Activated naive CD8-positive, alpha-beta T cell (primary cell): ENCODE measurements at regions not wholly inside any gene's neighbourhood (a gene's known extent, or its start where the extent isn't known, plus 50 kb on each side); places are given as distances from the start of the nearest gene placed in this dataset.

ENCODE experiments used
- H3K27ac Mint-ChIP-seq: one replicate; pipeline ENCODE4 v1.8.0; 2021; ENCODE audit warnings: mixed read lengths
- H3K27me3 Mint-ChIP-seq: one replicate; pipeline ENCODE4 v1.8.0; 2021; ENCODE audit warnings: mixed read lengths
- H3K36me3 Mint-ChIP-seq: one replicate; pipeline ENCODE4 v1.8.0; 2021; ENCODE audit warnings: mixed read lengths
- H3K4me1 Mint-ChIP-seq: one replicate; pipeline ENCODE4 v1.8.0; 2021; ENCODE audit warnings: low read depth, mixed read lengths
- H3K4me3 Mint-ChIP-seq: one replicate; pipeline ENCODE4 v1.8.0; 2021; ENCODE audit warnings: mild to moderate bottlenecking, mixed read lengths
- H3K9me3 Mint-ChIP-seq: one replicate; pipeline ENCODE4 v1.8.0; 2021; ENCODE audit warnings: low read depth, mixed read lengths

DNA sequence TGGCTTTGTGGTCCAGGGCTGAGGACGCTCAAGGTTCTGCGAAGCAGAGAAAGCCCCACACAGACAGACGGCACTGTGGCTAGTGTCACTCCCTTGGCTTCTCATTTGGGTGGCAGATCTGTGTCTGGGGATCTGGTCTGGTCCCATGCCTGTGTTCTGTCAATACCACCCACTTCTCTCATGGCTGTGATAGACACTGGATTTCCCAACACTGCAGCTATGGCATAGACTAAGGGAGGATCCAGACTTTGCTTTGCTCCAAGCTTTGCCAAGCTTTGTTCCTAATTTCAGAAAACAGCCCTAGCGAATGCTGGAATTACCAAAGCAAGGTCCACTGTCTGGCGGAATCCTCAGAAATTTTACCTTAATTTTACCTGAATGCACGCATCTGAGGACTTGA is 62.1 kb downstream of the GADD45G start:
- no peaks in the 10 kb centered on the region for H3K9me3 Mint-ChIP-seq
- H3K4me3 Mint-ChIP-seq: no peak overlapping the region
- H3K36me3 Mint-ChIP-seq: no peaks in the 10 kb centered on the region
- H3K4me1 Mint-ChIP-seq: no peaks in the 10 kb centered on the region
- H3K27ac Mint-ChIP-seq: no peak overlapping the region
- peaks cover 3% of the 10 kb centered on the region for H3K27me3 Mint-ChIP-seq

DNA sequence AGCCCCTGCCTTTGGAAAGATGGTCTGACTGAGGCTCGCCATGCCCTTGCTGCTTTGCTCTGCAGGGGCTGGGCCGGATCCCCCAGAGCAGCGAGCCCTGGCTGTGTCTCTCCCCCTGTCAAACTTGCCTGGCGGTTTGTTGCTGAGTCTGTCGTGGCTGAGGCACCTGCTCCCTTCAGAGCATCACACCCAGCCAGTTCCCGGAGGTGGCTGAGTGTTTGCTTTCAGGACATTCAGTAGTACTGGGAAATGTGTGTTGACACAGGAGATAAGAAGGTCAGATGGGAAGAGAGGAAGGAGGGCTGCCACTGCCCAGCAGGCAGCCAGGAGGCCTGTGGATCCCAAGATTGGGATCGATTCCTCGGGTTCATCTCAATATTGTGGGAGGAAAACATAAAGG is 62.9 kb downstream of the GADD45G start:
- Mint-ChIP-seq H3K27ac (no peak overlapping the region), H3K27me3 (peaks cover 3% of the 10 kb centered on the region), H3K9me3 (no peaks in the 10 kb centered on the region), H3K4me3 (no peak overlapping the region), H3K4me1 (no peaks in the 10 kb centered on the region), H3K36me3 (no peaks in the 10 kb centered on the region)

DNA sequence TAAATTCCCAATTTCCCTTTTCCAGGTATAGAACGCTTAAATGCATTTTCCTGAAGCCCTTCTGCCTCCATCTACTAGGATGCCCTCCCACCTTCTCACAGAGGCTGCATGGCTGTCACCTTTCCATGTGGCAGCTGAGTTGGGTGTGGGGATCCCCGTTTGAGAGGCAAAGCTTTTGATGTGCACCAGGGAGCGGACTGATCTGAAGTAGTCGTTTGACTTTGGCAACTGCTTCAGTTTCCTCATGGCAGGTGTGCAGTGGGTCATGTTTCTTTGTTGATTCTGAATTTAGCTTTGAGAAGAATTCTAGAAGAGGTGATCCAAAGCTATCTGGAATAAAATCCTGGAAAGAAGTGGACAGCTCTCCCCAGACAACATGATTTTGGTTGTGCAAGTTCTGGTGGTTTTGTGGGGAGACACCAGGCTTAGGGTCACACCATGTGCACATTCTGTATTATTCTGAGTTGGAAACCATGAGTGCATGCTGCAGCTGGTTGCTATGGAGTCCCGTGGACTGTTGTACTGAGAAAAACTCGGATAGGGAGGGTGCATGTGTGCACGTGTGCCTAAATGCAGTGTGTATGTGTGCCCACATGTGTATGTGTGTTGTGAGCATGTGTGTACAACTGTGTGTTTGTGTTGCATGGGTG is 63.5 kb downstream of the GADD45G start:
- Mint-ChIP-seq H3K36me3 (no peaks in the 10 kb centered on the region), H3K27ac (no peak overlapping the region), H3K4me1 (no peaks in the 10 kb centered on the region), H3K27me3 (peaks cover 3% of the 10 kb centered on the region), H3K9me3 (no peaks in the 10 kb centered on the region), H3K4me3 (no peak overlapping the region)

DNA sequence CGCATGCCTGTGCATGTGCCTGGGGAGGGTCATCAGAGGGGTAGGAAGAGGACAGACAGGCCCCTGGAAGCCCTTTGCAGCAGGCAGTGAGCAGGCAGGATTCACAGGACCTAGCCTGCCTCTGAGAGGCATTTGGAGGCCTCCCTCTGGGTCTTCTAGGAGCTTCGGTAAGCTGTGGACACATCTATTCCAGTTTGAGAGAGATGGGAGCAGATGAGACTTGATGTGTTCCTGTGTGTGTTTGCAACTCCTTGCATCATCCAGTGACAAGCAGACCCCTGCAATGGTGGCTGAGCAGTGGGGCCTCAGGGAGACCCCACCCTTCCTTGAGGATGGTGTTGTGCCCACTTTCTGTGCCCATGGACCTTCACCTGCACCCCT is 64.0 kb downstream of the GADD45G start:
- Mint-ChIP-seq H3K4me3 (no peak overlapping the region), H3K27ac (no peak overlapping the region)

DNA sequence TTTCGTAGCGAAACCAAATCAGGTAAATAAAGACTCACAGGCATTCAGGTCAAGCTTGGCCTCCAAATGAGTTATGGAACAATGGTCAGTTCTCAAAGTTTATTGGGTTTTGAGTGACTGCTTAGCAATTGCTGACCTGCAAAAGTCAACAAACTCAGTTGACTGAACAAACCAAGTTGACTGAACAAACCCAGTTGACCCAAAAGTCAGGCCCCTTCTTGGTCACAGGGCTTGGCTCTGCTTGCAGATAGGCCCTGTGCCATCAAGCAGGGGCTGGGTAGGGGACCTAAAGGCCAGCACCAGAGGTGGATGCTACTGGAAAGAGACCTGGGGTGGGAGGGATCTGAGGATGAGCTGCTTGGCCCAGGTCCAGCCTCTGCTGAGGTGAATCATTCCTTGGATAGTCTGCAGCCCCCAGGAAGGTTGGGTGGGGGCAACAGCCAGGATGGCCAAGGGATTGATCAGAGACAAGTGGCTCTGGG is 64.6 kb downstream of the GADD45G start:
- Mint-ChIP-seq H3K9me3 (no peaks in the 10 kb centered on the region), H3K27ac (no peak overlapping the region), H3K27me3 (peaks cover 3% of the 10 kb centered on the region), H3K36me3 (no peaks in the 10 kb centered on the region), H3K4me1 (no peaks in the 10 kb centered on the region), H3K4me3 (no peak overlapping the region)

More for the DNA sequence above, 64.0 kb downstream of the GADD45G start:
- Mint-ChIP-seq H3K4me1 (no peaks in the 10 kb centered on the region), H3K36me3 (no peaks in the 10 kb centered on the region), H3K27me3 (peaks cover 3% of the 10 kb centered on the region), H3K9me3 (no peaks in the 10 kb centered on the region)

DNA sequence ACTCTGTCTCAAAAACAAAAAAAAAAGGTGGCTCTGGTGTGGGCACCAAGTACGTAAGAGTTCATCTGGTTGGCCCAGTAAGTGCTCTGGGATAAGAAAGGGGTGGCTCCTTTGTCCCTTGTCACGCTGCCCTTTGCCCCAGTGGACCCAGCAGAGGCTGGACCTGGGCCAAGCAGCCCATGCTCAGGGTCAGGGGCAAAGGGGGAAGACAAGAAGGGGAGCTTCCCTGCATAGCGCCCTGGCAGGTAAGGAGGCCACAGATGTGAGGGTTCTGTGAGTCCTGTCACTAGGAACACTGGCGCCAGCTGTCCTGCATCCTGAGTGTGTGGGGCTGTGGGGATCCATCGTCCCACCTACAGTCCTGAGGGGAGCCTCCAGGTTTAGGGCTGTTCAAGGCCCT is 65.3 kb downstream of the GADD45G start:
- Mint-ChIP-seq H3K9me3 (no peaks in the 10 kb centered on the region), H3K27me3 (peaks cover 3% of the 10 kb centered on the region), H3K36me3 (no peaks in the 10 kb centered on the region), H3K4me1 (no peaks in the 10 kb centered on the region), H3K27ac (no peak overlapping the region), H3K4me3 (no peak overlapping the region)

DNA sequence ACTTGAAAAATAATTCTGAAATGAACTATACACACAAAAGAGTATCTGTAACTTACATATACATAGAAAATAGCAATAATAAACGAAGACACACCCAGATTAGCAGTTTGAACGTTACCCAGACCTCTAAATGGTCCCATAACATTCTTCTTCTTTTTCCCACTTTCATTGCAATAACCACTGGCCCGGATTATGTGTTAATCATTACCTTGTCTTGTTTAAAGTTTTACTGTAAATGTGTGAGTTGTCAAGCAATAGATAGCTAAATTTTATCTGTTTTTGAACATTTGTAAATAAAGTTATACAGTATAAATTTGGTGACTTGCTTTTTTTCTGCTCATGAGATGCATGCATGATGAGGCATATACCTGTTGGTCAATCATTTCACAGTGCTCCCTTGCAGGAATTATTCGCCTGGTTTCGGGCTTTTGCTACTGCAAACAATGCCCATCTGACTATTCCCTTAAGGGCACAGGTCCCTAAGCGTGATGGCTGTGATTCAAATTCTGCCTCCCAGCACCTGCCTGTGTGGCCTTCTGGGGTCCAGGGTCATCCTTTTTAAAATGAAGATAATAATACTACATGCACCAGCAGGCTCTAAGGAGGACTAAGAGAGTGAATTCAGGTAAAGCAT is 66.1 kb downstream of the GADD45G start:
- Mint-ChIP-seq H3K36me3 (no peaks in the 10 kb centered on the region), H3K27ac (no peak overlapping the region), H3K27me3 (peaks cover 2% of the 10 kb centered on the region), H3K9me3 (no peaks in the 10 kb centered on the region), H3K4me3 (no peak overlapping the region), H3K4me1 (no peaks in the 10 kb centered on the region)

DNA sequence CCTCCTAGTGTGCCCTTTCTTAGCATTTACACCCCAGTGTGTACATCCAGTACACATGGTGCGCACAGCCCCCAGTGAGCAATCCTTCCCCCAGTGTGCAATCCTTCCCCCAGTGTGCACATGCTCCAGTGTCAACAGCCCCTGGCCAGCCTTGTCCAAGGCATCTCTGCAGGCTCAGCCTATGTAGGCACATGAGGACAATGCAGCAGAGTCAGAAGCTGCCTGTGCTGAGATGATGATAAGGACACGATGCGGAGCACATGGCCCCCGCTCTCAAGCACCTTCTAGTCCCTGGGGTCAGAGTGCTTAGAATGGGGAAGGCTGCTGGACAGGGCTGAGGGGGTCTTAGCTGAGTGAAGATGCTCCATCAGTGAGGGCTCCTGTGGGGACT is 69.8 kb downstream of the GADD45G start:
- no peaks in the 10 kb centered on the region for H3K4me1 Mint-ChIP-seq
- H3K27ac Mint-ChIP-seq: no peak overlapping the region
- H3K27me3 Mint-ChIP-seq: no peaks in the 10 kb centered on the region
- no peak overlapping the region for H3K4me3 Mint-ChIP-seq
- no peaks in the 10 kb centered on the region for H3K36me3 Mint-ChIP-seq
- no peaks in the 10 kb centered on the region for H3K9me3 Mint-ChIP-seq

DNA sequence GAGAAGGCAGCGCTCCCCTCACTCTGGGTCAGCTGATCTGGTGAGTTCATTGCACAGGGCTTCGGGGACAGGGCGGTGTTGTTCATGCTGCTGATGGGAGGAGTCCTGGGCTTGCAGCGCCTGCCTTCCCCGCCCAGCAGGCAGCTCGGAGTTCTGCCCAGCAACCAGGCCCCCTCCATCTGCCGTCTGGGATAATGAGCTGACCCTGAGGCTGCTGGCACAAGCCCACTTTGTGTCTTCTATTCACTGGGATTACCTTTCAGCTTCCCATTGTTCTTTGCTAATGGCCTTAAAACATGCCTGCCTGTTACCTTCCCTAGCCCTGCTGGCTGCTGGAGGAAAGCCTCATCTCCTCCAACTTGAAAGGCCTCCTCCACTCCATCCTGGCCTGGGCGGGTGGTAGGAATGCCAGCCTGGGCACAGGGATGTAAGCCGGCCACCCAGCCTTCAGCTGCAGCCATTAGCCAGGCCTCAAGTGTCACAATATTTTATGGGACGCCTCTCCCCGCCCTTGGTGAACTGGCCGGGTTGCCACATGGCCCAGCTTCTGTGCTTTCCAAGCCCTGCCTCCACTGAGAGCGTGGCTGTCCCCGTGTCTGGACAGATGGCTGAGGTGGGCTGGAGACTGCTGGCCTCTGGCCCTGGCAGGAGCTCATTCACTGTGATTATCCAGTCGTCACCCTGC is 70.4 kb downstream of the GADD45G start:
- Mint-ChIP-seq H3K4me1 (no peaks in the 10 kb centered on the region), H3K27me3 (no peaks in the 10 kb centered on the region), H3K4me3 (no peak overlapping the region), H3K27ac (no peak overlapping the region), H3K9me3 (no peaks in the 10 kb centered on the region), H3K36me3 (no peaks in the 10 kb centered on the region)

DNA sequence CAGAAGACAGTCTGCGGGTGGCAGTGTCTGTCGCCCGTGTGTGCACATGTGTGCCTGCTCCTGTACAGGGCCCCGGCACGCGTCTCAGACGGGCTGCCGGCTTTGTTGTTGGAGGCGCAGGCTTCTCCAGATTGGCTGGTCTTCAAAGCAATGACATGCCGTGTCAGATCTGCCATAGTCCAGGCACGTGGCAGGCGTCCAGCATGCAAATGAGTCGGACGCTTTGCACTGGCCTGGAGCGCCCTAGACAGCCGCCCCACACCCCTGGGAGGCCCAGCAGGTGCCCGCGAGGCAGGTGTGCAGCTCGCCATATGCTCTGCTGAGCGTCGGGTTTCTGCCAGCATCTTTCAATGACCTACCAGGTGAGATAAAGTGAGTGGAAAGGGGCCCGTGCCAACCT is 71.5 kb downstream of the GADD45G start:
- Mint-ChIP-seq H3K4me1 (no peaks in the 10 kb centered on the region), H3K9me3 (no peaks in the 10 kb centered on the region), H3K27me3 (no peaks in the 10 kb centered on the region), H3K4me3 (no peak overlapping the region), H3K36me3 (no peaks in the 10 kb centered on the region), H3K27ac (no peak overlapping the region)

DNA sequence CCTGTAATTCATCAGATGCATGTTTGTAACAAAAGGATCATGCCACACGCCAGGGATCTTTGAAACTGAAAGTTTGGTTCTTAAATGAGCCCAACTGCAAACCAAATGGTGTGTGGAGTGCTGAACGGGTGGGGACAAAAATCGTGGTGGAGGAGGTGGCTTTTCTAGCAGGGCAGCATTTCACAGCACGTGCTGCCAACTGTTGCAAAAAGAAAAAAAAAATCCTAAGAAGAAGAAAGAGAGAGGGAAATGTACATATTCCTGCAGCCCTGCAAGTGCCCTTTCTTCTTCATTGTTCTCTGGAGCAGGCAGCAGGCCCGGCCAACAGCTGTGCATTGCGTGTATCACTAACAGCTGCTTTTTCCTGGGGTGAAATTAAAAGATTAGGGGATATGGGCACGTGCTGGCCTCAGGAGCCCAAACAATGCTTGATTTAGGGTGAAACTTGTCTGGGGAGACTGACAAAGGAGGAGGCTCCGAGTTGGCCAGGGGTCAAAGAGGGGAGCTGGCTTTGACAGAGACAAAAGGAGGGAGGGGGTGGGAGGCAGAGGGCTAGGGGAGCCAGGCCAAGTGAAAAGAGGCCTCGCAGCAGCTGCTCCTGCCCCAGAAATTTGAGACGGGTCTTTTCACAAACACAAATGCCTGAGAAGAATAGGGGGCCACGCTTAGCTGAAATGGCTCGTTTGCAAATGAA is 73.0 kb downstream of the GADD45G start:
- Mint-ChIP-seq H3K4me3 (no peak overlapping the region), H3K27ac (no peak overlapping the region), H3K9me3 (no peaks in the 10 kb centered on the region), H3K36me3 (no peaks in the 10 kb centered on the region), H3K4me1 (no peaks in the 10 kb centered on the region), H3K27me3 (no peaks in the 10 kb centered on the region)

DNA sequence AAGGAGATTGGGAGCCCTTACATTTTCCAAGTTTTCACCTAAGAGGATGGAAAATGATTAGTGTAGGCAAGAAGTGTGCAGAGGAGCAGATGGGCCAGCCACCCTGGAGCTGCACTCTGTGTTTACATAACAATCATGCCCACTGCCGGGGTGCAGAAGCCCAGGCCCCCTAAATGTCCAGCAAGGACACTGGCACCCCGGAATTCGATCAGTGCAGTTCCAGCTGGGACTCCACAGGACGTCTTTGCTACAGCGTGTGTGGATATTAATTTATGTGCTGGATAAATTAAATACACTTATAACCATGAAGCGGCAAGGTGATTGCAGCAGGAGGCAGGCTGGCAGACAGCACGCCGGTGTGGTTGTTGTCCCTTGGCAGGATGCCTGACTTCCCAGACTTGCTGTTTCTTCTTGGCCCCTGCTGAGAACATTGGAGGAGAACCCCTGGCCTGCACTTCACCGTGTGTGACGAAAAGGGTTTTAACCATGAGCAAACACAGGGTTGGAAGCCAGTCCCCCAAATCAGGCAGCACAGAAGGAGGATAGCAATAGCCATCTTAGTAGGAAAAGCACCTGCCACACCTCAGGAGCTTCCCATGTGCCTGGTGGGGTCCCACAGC is 73.7 kb downstream of the GADD45G start:
- Mint-ChIP-seq H3K36me3 (no peaks in the 10 kb centered on the region), H3K27me3 (no peaks in the 10 kb centered on the region), H3K4me1 (no peaks in the 10 kb centered on the region), H3K9me3 (no peaks in the 10 kb centered on the region), H3K4me3 (no peak overlapping the region), H3K27ac (no peak overlapping the region)

DNA sequence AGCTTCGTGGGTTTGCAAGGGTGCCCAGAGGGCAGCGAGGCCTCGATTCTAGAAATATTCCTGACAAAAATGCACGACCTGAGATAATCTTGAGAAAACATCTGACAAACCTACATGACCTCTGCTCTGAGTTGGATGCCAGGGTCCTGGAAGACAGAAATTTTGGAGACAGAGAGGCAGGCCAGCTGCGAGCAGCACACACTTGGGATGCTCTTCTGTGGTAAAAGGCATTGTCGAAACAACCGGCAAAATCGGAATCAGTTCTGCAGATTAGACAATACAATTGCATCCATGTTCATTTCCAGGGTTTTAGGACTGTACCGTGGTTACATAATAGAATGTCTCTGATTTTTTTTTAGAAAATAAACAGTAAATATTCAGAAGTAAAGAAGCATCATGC is 74.2 kb downstream of the GADD45G start:
- Mint-ChIP-seq H3K9me3 (no peaks in the 10 kb centered on the region), H3K36me3 (no peaks in the 10 kb centered on the region), H3K27ac (no peak overlapping the region)

DNA sequence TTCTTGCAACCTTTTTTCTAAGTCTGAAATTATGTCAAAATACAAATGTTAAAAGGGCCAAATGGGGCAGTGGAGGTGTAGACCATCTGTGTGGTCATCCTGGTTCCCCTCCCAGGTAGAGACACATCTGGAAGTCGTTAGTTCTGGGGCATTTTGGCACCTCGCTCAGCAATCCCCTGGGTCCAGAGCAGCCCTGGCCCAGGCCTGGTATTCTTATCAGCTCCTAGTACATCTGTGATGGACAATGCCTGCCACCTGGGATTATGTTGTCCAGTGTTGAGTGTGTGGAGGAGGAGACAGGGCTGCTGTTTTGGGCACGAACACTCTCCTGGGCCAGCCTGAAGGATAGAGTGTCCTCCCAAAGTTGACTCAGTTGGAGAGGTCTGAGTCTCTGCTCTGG is 74.8 kb downstream of the GADD45G start:
- Mint-ChIP-seq H3K4me3 (no peak overlapping the region), H3K9me3 (no peaks in the 10 kb centered on the region), H3K27ac (no peak overlapping the region), H3K36me3 (no peaks in the 10 kb centered on the region), H3K27me3 (no peaks in the 10 kb centered on the region), H3K4me1 (no peaks in the 10 kb centered on the region)

More for the DNA sequence above, 74.2 kb downstream of the GADD45G start:
- H3K4me3 Mint-ChIP-seq: no peak overlapping the region
- H3K4me1 Mint-ChIP-seq: no peaks in the 10 kb centered on the region
- H3K27me3 Mint-ChIP-seq: no peaks in the 10 kb centered on the region
